ENCODE measurements at regions not wholly inside any gene's neighbourhood (a gene's known extent, or its start where the extent isn't known, plus 50 kb on each side); places are given as distances from the start of the nearest gene placed in this dataset.

DNA sequence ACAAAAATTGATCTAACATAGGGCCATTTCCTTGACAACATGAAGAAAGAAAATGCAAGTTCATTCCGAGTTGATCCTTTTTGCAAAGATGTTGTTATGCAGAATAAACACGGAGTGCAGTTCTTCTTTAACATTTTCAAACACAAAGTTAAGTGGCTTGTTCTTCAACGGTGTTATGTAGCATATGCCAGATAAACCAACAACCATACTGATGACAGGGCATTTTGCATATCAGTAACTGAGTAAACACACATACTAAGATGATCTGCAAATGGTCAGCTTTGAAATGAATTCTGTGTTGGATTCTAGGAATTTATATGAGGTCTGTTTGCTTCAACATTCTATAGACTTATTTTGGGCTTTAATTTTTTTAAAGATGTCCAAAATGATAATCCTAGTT lies 266.4 kb downstream of the GPD2 start:
- TF ChIP-seq POLR2A (IDR thresholded peaks at IDR 0.05), result no peak
- intact Hi-C loops (cut with DNase I; ENCODE audit: low total_unique reads), result no loop called here
- H3K27me3 ChIP-seq, result no peaks in the 10 kb centered on the region
- H3K9me3 ChIP-seq, result no peaks in the 10 kb centered on the region
- H3K4me3 ChIP-seq, result no peak overlapping the region
- no peaks in the 10 kb centered on the region for H3K36me3 ChIP-seq (ENCODE audit: low read depth, missing control alignments)
- WGBS, 2 donors, result 59 to 82% methylated on average over 3 of the region's 3 CpGs
- DNase-seq, result no peak
- no peak overlapping the region for H3K27ac ChIP-seq
- H3K4me1 ChIP-seq, result no peaks in the 10 kb centered on the region

DNA sequence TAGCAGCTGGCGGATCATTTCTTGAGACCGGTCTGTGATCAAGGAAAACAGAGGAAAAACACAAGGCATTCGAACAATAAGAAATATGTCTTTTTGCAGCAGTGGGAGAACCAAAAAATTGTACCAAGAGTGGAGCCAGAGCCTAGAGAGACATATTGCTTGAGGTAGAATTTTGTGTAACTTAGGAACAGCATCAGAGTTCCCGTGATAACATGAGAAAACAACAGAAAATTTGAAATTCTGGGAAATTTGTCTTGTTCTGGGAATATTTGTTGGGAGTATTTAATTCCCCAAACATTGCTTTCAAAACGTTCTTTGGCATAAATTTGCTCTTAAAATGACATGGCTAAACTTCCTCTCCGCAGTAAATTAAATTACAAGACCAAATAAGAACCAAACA lies 267.5 kb downstream of the GPD2 start:
- DNase-seq, result no peak
- intact Hi-C loops (cut with DNase I; ENCODE audit: low total_unique reads), result no loop called here
- H3K9me3 ChIP-seq, result no peaks in the 10 kb centered on the region
- no peaks in the 10 kb centered on the region for H3K4me1 ChIP-seq
- 70 to 71% methylated on average over 6 of the region's 6 CpGs for WGBS, 2 donors
- no peak overlapping the region for H3K27ac ChIP-seq
- TF ChIP-seq, protein P1, sequence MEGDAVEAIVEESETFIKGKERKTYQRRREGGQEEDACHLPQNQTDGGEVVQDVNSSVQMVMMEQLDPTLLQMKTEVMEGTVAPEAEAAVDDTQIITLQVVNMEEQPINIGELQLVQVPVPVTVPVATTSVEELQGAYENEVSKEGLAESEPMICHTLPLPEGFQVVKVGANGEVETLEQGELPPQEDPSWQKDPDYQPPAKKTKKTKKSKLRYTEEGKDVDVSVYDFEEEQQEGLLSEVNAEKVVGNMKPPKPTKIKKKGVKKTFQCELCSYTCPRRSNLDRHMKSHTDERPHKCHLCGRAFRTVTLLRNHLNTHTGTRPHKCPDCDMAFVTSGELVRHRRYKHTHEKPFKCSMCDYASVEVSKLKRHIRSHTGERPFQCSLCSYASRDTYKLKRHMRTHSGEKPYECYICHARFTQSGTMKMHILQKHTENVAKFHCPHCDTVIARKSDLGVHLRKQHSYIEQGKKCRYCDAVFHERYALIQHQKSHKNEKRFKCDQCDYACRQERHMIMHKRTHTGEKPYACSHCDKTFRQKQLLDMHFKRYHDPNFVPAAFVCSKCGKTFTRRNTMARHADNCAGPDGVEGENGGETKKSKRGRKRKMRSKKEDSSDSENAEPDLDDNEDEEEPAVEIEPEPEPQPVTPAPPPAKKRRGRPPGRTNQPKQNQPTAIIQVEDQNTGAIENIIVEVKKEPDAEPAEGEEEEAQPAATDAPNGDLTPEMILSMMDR (IDR thresholded peaks at IDR 0.05), result no peak
- no peak for TF ChIP-seq POLR2A (IDR thresholded peaks at IDR 0.05)
- no peak overlapping the region for H3K4me3 ChIP-seq
- no peaks in the 10 kb centered on the region for H3K27me3 ChIP-seq
- H3K36me3 ChIP-seq (ENCODE audit: low read depth, missing control alignments), result no peaks in the 10 kb centered on the region

DNA sequence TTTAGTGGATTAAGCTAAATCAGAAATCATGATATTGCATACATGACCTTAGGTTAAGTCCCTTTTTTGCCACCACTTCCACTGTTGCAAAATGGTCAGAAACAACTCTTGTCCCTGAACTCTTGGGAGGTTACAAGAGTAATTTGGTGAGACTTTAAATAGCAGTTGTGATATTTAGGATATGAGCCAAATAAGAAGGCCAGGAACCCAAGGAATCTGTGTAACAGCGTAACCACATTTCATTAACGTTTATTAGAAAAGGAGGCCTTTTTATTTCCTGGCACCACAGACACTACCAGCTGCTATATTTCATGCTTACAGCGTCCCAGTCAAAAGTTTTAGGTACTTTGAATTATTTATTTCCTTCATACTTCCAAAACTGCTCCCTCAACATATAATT lies 268.0 kb downstream of the GPD2 start:
- Histone ChIP-seq H3K4me3 (no peak overlapping the region), H3K4me1 (no peaks in the 10 kb centered on the region), H3K36me3 (ENCODE audit: low read depth, missing control alignments) (no peaks in the 10 kb centered on the region), H3K27me3 (no peaks in the 10 kb centered on the region), H3K9me3 (no peaks in the 10 kb centered on the region), H3K27ac (no peak overlapping the region)
- no peak for TF ChIP-seq POLR2A (IDR thresholded peaks at IDR 0.05)
- TF ChIP-seq, protein P1 (IDR thresholded peaks at IDR 0.05), result no peak
- 49 to 65% methylated on average over 3 of the region's 3 CpGs for WGBS, 2 donors
- intact Hi-C loops (cut with DNase I; ENCODE audit: low total_unique reads), result no loop called here
- DNase-seq, result no peak

DNA sequence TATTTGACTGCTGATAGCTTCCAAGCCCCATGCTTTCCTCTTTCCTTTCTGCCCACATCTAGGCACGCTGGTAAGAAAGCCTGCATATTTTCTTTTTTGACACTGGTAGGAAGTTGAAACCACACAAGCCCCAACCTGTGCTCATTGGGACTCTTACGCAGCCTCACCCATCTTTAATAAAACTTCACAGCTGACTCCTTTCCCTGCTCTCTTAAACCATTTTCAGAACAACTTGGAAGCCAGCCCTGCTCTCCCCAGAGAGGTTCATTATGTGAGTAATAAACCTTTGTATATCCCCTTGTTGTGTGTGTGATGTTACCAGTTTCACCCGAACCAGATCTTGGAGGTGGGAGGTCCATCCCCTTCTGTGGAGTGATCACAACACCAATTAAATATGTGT lies 268.4 kb downstream of the GPD2 start:
- no peak overlapping the region for H3K4me3 ChIP-seq
- H3K9me3 ChIP-seq, result no peaks in the 10 kb centered on the region
- no peak overlapping the region for H3K27ac ChIP-seq
- 48 to 56% methylated on average over 3 of the region's 3 CpGs for WGBS, 2 donors
- TF ChIP-seq, protein P1 (IDR thresholded peaks at IDR 0.05), result no peak
- no peaks in the 10 kb centered on the region for H3K27me3 ChIP-seq
- no peaks in the 10 kb centered on the region for H3K4me1 ChIP-seq
- H3K36me3 ChIP-seq (ENCODE audit: low read depth, missing control alignments), result no peaks in the 10 kb centered on the region
- peak; percentile 44 for DNase-seq
- intact Hi-C loops (cut with DNase I; ENCODE audit: low total_unique reads), result no loop called here

DNA sequence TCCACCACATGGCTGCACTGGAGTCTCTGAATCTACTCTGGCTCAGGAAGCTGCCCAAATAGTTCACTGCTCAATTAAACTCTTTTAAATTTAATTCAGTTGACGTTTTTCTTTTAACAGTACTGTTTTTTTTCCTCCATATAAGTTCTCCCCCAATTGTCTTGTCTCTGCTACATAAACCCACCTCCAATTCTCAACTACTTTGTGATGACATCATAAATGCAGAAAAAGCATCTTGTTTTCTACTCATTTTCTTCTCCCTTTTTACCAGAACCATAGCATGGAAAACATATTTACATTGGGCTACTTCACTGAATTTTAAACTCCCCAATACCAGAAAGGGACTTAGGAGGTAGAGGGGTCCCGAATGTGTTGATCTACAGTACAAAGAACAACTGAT lies 270.4 kb downstream of the GPD2 start:
- Histone ChIP-seq H3K36me3 (ENCODE audit: low read depth, missing control alignments) (no peaks in the 10 kb centered on the region), H3K27me3 (no peaks in the 10 kb centered on the region), H3K4me1 (no peaks in the 10 kb centered on the region), H3K9me3 (no peaks in the 10 kb centered on the region), H3K27ac (no peak overlapping the region), H3K4me3 (no peak overlapping the region)
- 79 to 83% methylated on average over 2 of the region's 2 CpGs for WGBS, 2 donors
- no peak for DNase-seq
- intact Hi-C loops (cut with DNase I; ENCODE audit: low total_unique reads), result no loop called here
- TF ChIP-seq, protein P1 (IDR thresholded peaks at IDR 0.05), result no peak
- TF ChIP-seq POLR2A (IDR thresholded peaks at IDR 0.05), result no peak

Data from testis (tissue), 2 donors.